Progenitor cell of endocrine pancreas (in vitro differentiated cells): ENCODE measurements at regions not wholly inside any gene's neighbourhood (a gene's known extent, or its start where the extent isn't known, plus 50 kb on each side); places are given as distances from the start of the nearest gene placed in this dataset.

ENCODE experiments used
- DNase-seq: peaks from one replicate; pipeline ENCODE4 v3.0.0; 2021; ENCODE audit warnings: low spot score; ENCODE audit not compliant: unreplicated experiment
- H3K27ac Mint-ChIP-seq: 2 replicates; pipeline ENCODE4 v1.8.0; 2021; ENCODE audit warnings: mild to moderate bottlenecking, moderate library complexity, mixed read lengths
- H3K27me3 Mint-ChIP-seq: 2 replicates; pipeline ENCODE4 v1.8.0; 2021; ENCODE audit warnings: mixed read lengths
- H3K36me3 Mint-ChIP-seq: 2 replicates; pipeline ENCODE4 v1.8.0; 2022; ENCODE audit warnings: mixed read lengths; ENCODE audit not compliant: insufficient read depth
- H3K4me1 Mint-ChIP-seq: 2 replicates; pipeline ENCODE4 v1.8.0; 2021; ENCODE audit warnings: low read depth, mixed read lengths
- H3K4me3 Mint-ChIP-seq: 2 replicates; pipeline ENCODE4 v1.8.0; 2021; ENCODE audit warnings: low read depth, mild to moderate bottlenecking, moderate library complexity, mixed read lengths
- H3K9me3 Mint-ChIP-seq: 2 replicates; pipeline ENCODE4 v1.8.0; 2021; ENCODE audit warnings: low read depth, mixed read lengths
- TF ChIP-seq, protein P1 (sequence below): fragments of 200-600 bp; sonication (generic); IDR thresholded peaks from one replicate; pipeline ENCODE4 v1.5.0; 2021; ENCODE audit warnings: antibody characterized with exemption, mild to moderate bottlenecking; ENCODE audit not compliant: unreplicated experiment

DNA sequence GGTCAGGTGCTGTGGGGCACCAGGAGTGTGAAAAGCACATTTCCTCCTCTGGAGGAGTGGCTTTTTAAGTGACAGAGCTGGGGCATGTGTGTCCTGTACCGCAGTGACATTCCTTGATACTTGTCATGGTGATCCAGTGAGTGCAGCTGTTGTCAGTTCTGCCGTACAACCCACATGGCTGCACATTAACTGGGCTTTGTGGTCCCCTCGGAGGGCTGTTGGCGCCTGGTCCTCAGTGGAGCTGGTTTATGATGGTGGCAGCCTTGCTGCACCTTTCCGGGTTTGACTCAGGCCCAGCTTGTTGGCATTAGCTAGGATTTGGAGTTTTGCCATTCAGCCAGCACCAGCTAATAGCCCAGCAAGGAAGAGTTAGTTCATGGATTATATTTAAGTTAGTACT, 77.0 kb downstream of the SLC25A47 start:
- Mint-ChIP-seq H3K4me1 (peaks cover 28% of the 10 kb centered on the region), H3K4me3 (no peak overlapping the region), H3K36me3 (no peaks in the 10 kb centered on the region), H3K27ac (no peak overlapping the region), H3K9me3 (no peaks in the 10 kb centered on the region), H3K27me3 (no peaks in the 10 kb centered on the region)
- TF ChIP-seq, protein P1, sequence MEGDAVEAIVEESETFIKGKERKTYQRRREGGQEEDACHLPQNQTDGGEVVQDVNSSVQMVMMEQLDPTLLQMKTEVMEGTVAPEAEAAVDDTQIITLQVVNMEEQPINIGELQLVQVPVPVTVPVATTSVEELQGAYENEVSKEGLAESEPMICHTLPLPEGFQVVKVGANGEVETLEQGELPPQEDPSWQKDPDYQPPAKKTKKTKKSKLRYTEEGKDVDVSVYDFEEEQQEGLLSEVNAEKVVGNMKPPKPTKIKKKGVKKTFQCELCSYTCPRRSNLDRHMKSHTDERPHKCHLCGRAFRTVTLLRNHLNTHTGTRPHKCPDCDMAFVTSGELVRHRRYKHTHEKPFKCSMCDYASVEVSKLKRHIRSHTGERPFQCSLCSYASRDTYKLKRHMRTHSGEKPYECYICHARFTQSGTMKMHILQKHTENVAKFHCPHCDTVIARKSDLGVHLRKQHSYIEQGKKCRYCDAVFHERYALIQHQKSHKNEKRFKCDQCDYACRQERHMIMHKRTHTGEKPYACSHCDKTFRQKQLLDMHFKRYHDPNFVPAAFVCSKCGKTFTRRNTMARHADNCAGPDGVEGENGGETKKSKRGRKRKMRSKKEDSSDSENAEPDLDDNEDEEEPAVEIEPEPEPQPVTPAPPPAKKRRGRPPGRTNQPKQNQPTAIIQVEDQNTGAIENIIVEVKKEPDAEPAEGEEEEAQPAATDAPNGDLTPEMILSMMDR: no peak
- no peak for DNase-seq

DNA sequence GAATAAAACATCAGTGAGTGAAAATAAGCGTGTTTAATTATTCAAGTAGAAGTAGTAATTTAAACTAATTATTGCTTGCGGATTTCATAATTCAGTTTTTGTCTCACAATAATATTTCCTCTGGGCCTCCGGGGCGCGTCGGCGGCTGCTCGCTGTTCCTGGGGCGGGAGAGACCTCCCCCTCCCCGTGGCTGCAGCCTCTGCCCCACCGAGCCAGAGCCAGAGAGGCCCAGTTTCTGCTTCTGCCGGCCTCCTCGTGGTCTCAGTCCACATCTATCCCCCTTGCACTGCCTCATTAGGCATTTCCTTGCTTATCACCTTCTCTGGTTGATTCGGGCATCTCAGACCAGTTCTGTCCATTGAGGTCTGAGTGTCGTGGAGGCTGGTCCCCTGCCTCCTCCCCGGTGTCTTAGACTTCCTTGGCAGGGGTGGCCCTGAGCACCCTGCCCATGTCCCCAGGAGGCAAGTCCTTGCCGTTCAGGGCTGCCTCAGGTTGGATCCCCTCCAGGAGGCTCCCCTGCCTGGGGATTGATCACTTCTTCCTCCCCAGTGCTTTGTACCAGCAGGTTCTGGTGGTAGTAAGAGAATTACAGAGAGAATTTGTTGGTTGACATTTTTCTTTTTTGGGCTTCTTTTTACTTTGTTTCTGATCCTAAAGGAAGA, 78.0 kb downstream of the SLC25A47 start:
- no peak for DNase-seq
- no peak overlapping the region for H3K27ac Mint-ChIP-seq
- H3K36me3 Mint-ChIP-seq: no peaks in the 10 kb centered on the region
- no peaks in the 10 kb centered on the region for H3K9me3 Mint-ChIP-seq
- peaks cover 32% of the 10 kb centered on the region for H3K4me1 Mint-ChIP-seq
- H3K27me3 Mint-ChIP-seq: no peaks in the 10 kb centered on the region
- TF ChIP-seq, protein P1: no peak
- H3K4me3 Mint-ChIP-seq: no peak overlapping the region

DNA sequence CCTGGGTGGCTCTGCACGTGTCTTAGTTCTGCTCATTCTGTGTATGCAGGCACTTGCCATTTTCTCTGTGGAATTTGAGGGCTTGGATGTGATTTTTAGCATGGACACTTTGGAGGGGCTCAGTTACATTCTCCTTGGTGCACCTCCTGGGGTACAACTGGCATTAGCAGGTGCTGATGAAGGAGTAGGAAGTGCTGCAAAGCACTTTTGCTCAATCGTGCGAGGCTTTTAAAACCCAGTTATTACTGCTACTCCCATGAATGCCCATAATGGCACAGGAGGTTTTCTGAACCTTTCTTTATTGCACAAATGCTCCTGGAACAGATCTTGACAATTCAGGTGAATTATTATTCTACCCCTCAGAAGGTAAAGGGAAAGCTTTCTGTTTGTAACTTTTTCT, 78.7 kb downstream of the SLC25A47 start:
- DNase-seq: no peak
- Mint-ChIP-seq H3K27ac (no peak overlapping the region), H3K27me3 (no peaks in the 10 kb centered on the region), H3K4me3 (no peak overlapping the region), H3K36me3 (no peaks in the 10 kb centered on the region), H3K9me3 (no peaks in the 10 kb centered on the region), H3K4me1 (peaks cover 37% of the 10 kb centered on the region)
- TF ChIP-seq, protein P1: no peak

DNA sequence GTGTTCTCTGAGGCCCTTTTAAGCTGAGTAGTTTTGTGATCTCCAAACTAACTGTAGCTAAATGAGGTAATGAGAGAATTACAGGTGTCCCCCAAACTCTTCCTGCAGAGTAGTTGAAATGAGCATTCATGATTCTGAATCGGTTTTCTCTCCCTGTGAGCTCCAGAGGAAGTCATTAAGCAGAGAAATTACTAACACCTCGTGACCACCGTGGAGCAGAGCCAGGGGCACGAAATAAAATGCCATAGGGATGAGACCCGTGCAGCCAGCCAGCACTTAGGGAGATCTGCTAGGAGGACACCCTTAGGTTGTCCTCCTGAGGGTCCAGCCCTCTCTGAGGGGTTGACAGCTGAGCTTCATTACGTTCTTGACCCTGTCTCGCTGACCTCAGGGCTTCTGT, 79.5 kb downstream of the SLC25A47 start:
- no peak for DNase-seq
- Mint-ChIP-seq H3K27ac (no peak overlapping the region), H3K9me3 (no peaks in the 10 kb centered on the region), H3K27me3 (no peaks in the 10 kb centered on the region), H3K4me1 (peaks cover 42% of the 10 kb centered on the region), H3K4me3 (no peak overlapping the region), H3K36me3 (no peaks in the 10 kb centered on the region)
- TF ChIP-seq, protein P1: no peak

DNA sequence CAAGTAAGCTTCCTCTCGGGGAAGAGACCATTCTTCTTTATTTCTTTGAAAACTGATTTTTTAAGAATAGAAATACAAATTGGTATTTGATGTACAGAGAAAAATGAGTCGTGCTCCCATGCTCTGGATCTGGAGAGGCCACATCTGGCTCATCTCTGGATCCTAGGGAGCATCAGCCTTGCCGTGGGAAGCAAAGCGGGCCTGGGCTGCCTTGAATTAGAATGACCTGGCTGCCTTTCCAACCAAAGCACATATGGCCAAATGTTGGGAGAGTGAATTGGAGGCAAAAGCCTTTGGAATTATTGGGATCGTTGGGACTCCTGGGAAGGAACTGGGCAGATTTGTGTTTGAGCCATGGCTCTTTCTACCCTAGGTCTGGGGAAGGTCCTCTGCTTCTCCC, 80.0 kb downstream of the SLC25A47 start:
- Mint-ChIP-seq H3K27me3 (no peaks in the 10 kb centered on the region), H3K36me3 (no peaks in the 10 kb centered on the region), H3K4me3 (no peak overlapping the region), H3K27ac (no peak overlapping the region), H3K4me1 (peaks cover 43% of the 10 kb centered on the region), H3K9me3 (no peaks in the 10 kb centered on the region)
- no peak for DNase-seq
- TF ChIP-seq, protein P1: no peak
